ENCODE measurements at regions not wholly inside any gene's neighbourhood (a gene's known extent, or its start where the extent isn't known, plus 50 kb on each side); places are given as distances from the start of the nearest gene placed in this dataset.

GRCh38 chr18:53756610-53756972 lies 467.9 kb downstream of the MBD2 start:
- TF ChIP-seq, protein P1, sequence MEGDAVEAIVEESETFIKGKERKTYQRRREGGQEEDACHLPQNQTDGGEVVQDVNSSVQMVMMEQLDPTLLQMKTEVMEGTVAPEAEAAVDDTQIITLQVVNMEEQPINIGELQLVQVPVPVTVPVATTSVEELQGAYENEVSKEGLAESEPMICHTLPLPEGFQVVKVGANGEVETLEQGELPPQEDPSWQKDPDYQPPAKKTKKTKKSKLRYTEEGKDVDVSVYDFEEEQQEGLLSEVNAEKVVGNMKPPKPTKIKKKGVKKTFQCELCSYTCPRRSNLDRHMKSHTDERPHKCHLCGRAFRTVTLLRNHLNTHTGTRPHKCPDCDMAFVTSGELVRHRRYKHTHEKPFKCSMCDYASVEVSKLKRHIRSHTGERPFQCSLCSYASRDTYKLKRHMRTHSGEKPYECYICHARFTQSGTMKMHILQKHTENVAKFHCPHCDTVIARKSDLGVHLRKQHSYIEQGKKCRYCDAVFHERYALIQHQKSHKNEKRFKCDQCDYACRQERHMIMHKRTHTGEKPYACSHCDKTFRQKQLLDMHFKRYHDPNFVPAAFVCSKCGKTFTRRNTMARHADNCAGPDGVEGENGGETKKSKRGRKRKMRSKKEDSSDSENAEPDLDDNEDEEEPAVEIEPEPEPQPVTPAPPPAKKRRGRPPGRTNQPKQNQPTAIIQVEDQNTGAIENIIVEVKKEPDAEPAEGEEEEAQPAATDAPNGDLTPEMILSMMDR (IDR thresholded peaks at IDR 0.05): no peak

DNA sequence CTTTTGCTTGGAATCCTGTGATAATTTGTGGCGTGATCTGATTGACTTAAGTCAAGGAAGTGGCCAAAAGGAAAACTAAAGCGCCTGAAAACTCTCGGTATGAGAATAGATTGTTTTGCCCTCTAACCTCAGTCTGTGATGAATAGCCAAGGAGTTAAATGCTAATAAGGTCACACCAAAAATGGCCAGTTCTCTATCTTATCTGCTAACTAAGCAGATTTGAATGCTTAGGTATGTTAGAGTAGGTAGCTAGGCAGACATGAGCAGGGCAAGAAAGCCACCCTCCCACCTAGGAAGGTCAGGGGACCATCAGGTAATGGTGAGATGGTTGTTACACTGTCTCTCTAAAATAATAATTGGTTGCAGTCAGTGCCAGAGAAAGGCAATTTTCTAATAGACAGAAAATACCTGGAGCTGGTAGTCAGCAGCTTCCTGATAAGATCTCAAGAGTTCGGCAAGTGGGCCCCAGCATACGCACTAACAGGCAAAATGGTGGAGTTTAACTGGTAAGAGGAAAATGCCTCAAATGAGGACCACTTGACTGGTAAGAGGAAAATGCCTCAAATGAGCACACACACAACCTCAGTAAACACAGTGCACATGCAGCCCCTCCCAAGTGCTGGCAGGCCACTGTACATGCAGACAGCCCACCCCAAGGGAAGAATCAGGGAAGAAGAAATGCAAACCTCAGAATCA lies 468.4 kb downstream of the MBD2 start:
- H3K4me3 ChIP-seq (ENCODE audit: low read depth in 1 of 2, low read length in 1 of 2): no peak overlapping the region
- H3K27ac ChIP-seq: no peak overlapping the region
- TF ChIP-seq, protein P1 (IDR thresholded peaks at IDR 0.05): no peak
- H3K4me1 ChIP-seq (ENCODE audit: control insufficient read depth in 1 of 2, insufficient read depth in 1 of 2, low read depth in 1 of 2, low read length in 1 of 2): no peaks in the 10 kb centered on the region
- no peaks in the 10 kb centered on the region for H3K9me3 ChIP-seq
- H3K36me3 ChIP-seq: no peaks in the 10 kb centered on the region
- H3K27me3 ChIP-seq: no peaks in the 10 kb centered on the region

More at GRCh38 chr18:53756610-53756972, 467.9 kb downstream of the MBD2 start:
- Histone ChIP-seq H3K4me1 (ENCODE audit: control insufficient read depth in 1 of 2, insufficient read depth in 1 of 2, low read depth in 1 of 2, low read length in 1 of 2) (no peaks in the 10 kb centered on the region), H3K27ac (no peak overlapping the region), H3K27me3 (no peaks in the 10 kb centered on the region), H3K36me3 (no peaks in the 10 kb centered on the region), H3K9me3 (no peaks in the 10 kb centered on the region), H3K4me3 (ENCODE audit: low read depth in 1 of 2, low read length in 1 of 2) (no peak overlapping the region)

DNA sequence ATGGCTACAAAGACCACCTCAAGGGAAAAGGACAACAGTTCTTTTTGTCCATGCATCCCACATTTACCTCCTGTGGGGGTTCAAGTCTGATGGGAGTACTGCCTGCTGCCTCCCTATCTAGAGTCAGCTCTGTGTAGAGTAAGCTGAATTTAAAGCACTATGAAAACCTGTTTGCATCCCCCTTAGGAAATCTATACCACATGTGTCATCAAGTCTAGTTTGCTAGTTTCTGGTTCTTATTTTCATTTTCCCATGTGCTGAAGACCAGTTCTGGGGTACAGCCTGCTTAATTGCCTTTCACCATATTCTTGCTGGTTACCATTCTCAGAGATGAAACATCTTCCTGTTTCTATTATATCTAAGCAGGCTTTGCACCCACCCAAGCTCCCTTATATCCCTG lies 470.3 kb downstream of the MBD2 start:
- no peak overlapping the region for H3K27ac ChIP-seq
- no peak overlapping the region for H3K4me3 ChIP-seq (ENCODE audit: low read depth in 1 of 2, low read length in 1 of 2)
- H3K27me3 ChIP-seq: no peaks in the 10 kb centered on the region
- H3K36me3 ChIP-seq: no peaks in the 10 kb centered on the region
- no peaks in the 10 kb centered on the region for H3K9me3 ChIP-seq
- no peaks in the 10 kb centered on the region for H3K4me1 ChIP-seq (ENCODE audit: control insufficient read depth in 1 of 2, insufficient read depth in 1 of 2, low read depth in 1 of 2, low read length in 1 of 2)
- TF ChIP-seq, protein P1 (IDR thresholded peaks at IDR 0.05): no peak

DNA sequence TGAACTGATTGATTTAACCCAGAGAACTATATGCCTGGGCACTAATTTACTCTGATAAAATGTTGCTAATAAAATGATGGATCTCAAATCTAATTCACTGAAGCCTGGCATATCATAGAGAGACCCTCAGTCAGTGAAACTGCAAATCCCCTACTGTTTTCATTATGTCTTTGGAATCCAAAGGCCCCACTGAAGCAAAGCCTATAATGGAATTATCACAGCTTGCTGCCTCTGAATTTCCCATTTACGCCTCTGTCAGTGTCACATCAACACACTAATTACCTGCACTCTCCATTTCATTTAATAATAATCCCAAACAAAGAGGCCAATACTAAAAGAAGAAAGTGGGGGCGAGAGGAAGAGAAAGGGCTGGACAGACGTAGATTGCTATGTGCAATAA lies 470.9 kb downstream of the MBD2 start:
- Histone ChIP-seq H3K4me1 (ENCODE audit: control insufficient read depth in 1 of 2, insufficient read depth in 1 of 2, low read depth in 1 of 2, low read length in 1 of 2) (no peaks in the 10 kb centered on the region), H3K27ac (no peak overlapping the region), H3K9me3 (no peaks in the 10 kb centered on the region), H3K27me3 (no peaks in the 10 kb centered on the region), H3K4me3 (ENCODE audit: low read depth in 1 of 2, low read length in 1 of 2) (no peak overlapping the region), H3K36me3 (no peaks in the 10 kb centered on the region)
- TF ChIP-seq, protein P1 (IDR thresholded peaks at IDR 0.05): no peak

DNA sequence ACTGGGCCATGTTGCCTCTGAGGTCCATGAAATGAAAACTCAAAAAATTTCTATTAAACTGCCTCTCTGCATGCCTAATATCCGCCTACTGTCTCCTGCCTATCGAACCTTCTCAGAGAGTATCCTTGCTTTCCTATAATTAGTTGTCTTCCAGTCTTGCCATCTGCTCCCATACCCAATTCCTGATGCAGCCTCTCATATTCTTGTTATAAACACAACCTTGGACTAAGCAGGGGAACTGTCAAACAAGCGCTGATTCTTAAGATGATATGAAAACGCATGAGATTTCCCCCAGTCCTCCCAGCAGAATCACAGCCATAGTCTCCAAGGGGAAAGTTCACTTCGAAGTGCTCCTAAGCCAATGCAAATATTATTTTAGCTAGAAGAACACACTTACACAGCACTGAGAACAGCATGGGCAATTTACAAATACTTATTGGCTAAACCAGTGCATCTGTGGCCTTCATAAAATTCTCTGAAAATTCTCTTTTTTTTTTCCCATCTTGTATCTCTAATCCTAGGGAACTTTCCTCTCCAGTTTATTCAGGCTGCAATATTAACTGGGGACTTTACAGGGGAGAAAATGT lies 471.6 kb downstream of the MBD2 start:
- Histone ChIP-seq H3K36me3 (no peaks in the 10 kb centered on the region), H3K9me3 (no peaks in the 10 kb centered on the region), H3K4me1 (ENCODE audit: control insufficient read depth in 1 of 2, insufficient read depth in 1 of 2, low read depth in 1 of 2, low read length in 1 of 2) (no peaks in the 10 kb centered on the region), H3K27ac (no peak overlapping the region), H3K4me3 (ENCODE audit: low read depth in 1 of 2, low read length in 1 of 2) (no peak overlapping the region), H3K27me3 (no peaks in the 10 kb centered on the region)
- TF ChIP-seq, protein P1 (IDR thresholded peaks at IDR 0.05): no peak
